Testis (tissue), 2 donors: ENCODE measurements at regions not wholly inside any gene's neighbourhood (a gene's known extent, or its start where the extent isn't known, plus 50 kb on each side); places are given as distances from the start of the nearest gene placed in this dataset.

Experiments
- DNase-seq: peaks from one replicate; pipeline ENCODE4 v3.0.0-alpha.2; 2019
- H3K27ac ChIP-seq, 2 donors: fragments of 200-600 bp; sonication (generic); one replicate each; pipeline ENCODE4 v1.5.1; 2019
- H3K27me3 ChIP-seq: fragments of 200-600 bp; sonication (generic); one replicate; pipeline ENCODE4 v1.5.1; 2019
- H3K36me3 ChIP-seq: fragments of 200-600 bp; sonication (generic); one replicate; pipeline ENCODE4 v1.5.1; 2017; ENCODE audit warnings: low read depth; ENCODE audit errors: missing control alignments
- H3K4me1 ChIP-seq: fragments of 200-600 bp; sonication (generic); one replicate; pipeline ENCODE4 v1.5.1; 2019
- H3K4me3 ChIP-seq, 2 donors: fragments of 200-600 bp; sonication (generic); one replicate each; pipeline ENCODE4 v1.5.1; 2017 to 2019
- H3K9me3 ChIP-seq: fragments of 200-600 bp; sonication (generic); one replicate; pipeline ENCODE4 v1.5.1; 2017
- POLR2A ChIP-seq: fragments of 450-650 bp; IDR thresholded peaks from one replicate; pipeline ENCODE4 v1.6.1; 2017; ENCODE audit warnings: antibody characterized with exemption, mild to moderate bottlenecking, moderate library complexity
- WGBS, 2 donors: methylation state at CpG; one replicate each; pipeline ENCODE4 v1.1.5; 2018; 5-methylcytosine and 5-hydroxymethylcytosine counted together
- intact Hi-C: fragments of 100-400 bp; cut with DNase I; formaldehyde crosslinking; loops from one replicate; pipeline ENCODE4 v1.15.1; 2023; ENCODE audit warnings: low total_unique reads
- TF ChIP-seq, protein P1 (sequence below), 3 experiments: fragments of 450-650 bp in 2 of 3; fragments of 200-600 bp in 1 of 3; sonication (generic) in 1 of 3; IDR thresholded peaks; one replicate each; pipeline ENCODE4 v1.5.1; 2016 to 2019; ENCODE audit warnings: antibody characterized with exemption in 3 of 3, mild to moderate bottlenecking in 2 of 3, moderate library complexity in 1 of 3

DNA sequence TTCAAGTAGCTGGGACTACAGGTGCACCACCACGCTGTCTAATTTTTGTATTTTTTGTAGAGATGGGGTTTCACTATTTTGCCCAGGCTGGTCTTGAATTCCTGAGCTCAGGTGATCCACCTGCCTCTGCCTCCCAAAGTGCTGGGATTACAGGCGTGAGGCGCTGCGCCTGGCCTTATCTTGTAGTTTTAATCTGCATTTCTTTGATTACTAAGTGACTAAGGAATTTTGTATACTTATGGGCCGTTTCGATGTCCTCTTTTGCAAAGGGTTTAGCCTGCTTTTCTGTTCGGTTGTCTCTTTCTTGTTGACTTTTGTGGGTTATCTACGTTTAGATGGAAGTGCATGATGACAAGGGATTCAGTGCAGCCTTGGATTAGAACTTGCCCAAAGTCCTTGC lies 500.6 kb downstream of the QKI start:
- Histone ChIP-seq H3K4me1 (no peaks in the 10 kb centered on the region), H3K9me3 (no peaks in the 10 kb centered on the region), H3K4me3 (no peak overlapping the region), H3K27ac (no peak overlapping the region), H3K36me3 (no peaks in the 10 kb centered on the region), H3K27me3 (no peaks in the 10 kb centered on the region)
- intact Hi-C loops, result no loop called here
- WGBS, 2 donors, result 94 to 96% methylated on average over 8 of the region's 8 CpGs
- TF ChIP-seq POLR2A, result no peak
- TF ChIP-seq, protein P1, sequence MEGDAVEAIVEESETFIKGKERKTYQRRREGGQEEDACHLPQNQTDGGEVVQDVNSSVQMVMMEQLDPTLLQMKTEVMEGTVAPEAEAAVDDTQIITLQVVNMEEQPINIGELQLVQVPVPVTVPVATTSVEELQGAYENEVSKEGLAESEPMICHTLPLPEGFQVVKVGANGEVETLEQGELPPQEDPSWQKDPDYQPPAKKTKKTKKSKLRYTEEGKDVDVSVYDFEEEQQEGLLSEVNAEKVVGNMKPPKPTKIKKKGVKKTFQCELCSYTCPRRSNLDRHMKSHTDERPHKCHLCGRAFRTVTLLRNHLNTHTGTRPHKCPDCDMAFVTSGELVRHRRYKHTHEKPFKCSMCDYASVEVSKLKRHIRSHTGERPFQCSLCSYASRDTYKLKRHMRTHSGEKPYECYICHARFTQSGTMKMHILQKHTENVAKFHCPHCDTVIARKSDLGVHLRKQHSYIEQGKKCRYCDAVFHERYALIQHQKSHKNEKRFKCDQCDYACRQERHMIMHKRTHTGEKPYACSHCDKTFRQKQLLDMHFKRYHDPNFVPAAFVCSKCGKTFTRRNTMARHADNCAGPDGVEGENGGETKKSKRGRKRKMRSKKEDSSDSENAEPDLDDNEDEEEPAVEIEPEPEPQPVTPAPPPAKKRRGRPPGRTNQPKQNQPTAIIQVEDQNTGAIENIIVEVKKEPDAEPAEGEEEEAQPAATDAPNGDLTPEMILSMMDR (IDR thresholded peaks at IDR 0.05), result no peak
- DNase-seq, result no peak

DNA sequence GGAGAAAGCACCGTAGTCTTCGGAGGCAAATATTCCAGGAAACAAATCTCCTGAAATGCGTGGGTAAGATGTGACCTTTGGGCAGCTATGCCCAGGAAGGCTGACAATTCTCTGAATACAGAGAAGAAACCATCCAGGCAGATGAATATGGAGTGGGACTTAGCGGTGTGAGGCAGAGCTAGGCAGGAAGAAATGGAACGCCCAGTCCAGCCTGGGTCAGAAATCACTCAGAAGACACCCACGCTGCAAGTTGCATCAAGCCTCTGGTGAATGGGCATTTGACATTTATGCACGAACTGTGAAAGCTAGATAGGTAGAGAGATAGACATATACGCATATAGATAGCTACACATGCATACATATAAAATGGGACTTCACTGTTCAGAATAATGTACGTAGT lies 498.5 kb downstream of the QKI start:
- WGBS, 2 donors, result 79 to 91% methylated on average over 9 of the region's 9 CpGs
- no peak overlapping the region for H3K4me3 ChIP-seq
- intact Hi-C loops, result no loop called here

DNA sequence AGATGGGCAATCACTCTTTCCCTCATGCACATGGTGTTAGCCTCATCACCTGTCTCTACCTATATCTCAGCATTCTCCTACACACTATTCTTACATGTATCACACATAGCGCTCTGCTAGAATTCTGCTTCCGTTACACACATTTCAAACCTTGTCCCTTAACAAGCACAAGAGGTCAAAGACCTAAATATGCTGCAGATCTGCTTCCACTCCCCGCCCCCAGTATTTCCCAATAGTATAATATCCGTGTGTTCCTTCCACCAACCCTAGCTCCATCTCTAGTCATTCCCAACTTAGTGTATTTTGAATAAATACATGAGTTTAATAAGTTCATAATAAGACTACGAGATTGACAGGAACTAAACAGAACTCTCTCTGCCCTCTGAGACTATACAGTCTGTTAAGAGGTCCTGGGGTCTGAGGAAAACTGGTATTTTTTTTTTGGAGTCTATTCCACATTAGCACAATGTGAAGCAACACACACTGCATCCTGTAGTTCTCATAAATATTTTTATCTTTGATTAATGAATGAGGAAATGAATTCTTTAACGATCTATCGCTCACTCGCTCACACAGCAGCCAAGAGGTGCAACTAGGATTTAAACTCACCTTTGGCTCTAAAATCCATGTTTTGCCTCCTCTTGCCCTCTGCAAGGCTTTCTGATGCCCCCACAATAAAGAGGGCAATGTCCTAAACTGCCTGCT lies 491.6 kb downstream of the QKI start:
- no peaks in the 10 kb centered on the region for H3K4me1 ChIP-seq
- no peaks in the 10 kb centered on the region for H3K9me3 ChIP-seq
- intact Hi-C loops, result no loop called here
- H3K36me3 ChIP-seq, result no peaks in the 10 kb centered on the region
- no peak overlapping the region for H3K27ac ChIP-seq
- WGBS, 2 donors, result 95 to 96% methylated on average over 8 of the region's 8 CpGs
- no peaks in the 10 kb centered on the region for H3K27me3 ChIP-seq
- no peak for DNase-seq
- TF ChIP-seq, protein P1 (IDR thresholded peaks at IDR 0.05), result no peak
- no peak for TF ChIP-seq POLR2A
- H3K4me3 ChIP-seq, result no peak overlapping the region

More for the DNA sequence above, 498.5 kb downstream of the QKI start:
- no peak for TF ChIP-seq POLR2A
- TF ChIP-seq, protein P1 (IDR thresholded peaks at IDR 0.05), result no peak
- H3K36me3 ChIP-seq, result no peaks in the 10 kb centered on the region
- no peak for DNase-seq
- H3K27me3 ChIP-seq, result no peaks in the 10 kb centered on the region
- H3K4me1 ChIP-seq, result no peaks in the 10 kb centered on the region
- H3K27ac ChIP-seq, result no peak overlapping the region
- H3K9me3 ChIP-seq, result no peaks in the 10 kb centered on the region

DNA sequence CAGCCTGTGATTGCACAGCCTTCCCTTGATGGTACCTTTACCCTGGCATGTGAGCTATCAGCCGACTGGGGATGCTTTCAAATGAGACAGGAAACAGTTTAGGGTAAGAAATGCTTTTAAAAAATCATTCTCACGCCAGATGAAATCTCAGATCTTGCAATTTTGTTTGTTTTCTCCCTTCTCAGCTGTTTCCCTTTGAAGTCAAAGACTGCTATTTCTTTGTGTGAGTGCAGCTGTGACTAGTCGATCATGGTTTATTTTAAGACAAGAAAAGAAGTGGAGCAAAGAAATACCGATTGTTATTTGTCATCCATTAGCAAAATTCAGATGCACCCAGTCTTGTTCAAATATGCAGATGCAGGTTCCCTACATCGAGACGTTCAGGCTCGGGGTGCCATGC lies 489.7 kb downstream of the QKI start:
- H3K4me3 ChIP-seq, result no peak overlapping the region
- intact Hi-C loops, result no loop called here
- H3K36me3 ChIP-seq, result no peaks in the 10 kb centered on the region
- TF ChIP-seq, protein P1 (IDR thresholded peaks at IDR 0.05), result no peak
- no peak for TF ChIP-seq POLR2A
- WGBS, 2 donors, result 64 to 66% methylated on average over 7 of the region's 7 CpGs
- no peaks in the 10 kb centered on the region for H3K4me1 ChIP-seq
- no peak for DNase-seq
- H3K27ac ChIP-seq, result no peak overlapping the region
- H3K27me3 ChIP-seq, result no peaks in the 10 kb centered on the region
- H3K9me3 ChIP-seq, result no peaks in the 10 kb centered on the region

DNA sequence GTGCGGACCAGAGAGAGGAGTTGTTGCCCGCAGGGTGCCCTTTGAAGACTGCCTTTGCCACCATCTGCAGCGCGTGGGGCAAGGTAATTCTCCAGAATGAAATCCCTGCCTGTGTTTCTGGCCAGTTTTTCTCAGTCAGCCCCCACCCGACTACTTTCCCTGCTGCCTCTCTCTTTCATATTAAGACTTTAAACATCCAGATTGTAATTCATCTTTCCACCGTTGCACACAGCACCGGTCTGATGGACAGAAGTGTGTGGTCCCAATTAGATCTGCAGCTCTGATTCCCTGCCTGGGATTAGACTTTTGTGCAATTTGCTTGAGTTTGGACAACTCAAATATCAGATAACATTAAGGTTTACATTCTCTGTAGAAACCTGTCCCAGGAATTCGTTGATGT lies 489.0 kb downstream of the QKI start:
- 86 to 87% methylated on average over 8 of the region's 8 CpGs for WGBS, 2 donors
- intact Hi-C loops, result no loop called here
- no peak overlapping the region for H3K27ac ChIP-seq

More for the DNA sequence above, 489.0 kb downstream of the QKI start:
- Histone ChIP-seq H3K4me1 (no peaks in the 10 kb centered on the region), H3K9me3 (no peaks in the 10 kb centered on the region), H3K36me3 (no peaks in the 10 kb centered on the region), H3K27me3 (no peaks in the 10 kb centered on the region), H3K4me3 (no peak overlapping the region)
- no peak for DNase-seq
- TF ChIP-seq, protein P1 (IDR thresholded peaks at IDR 0.05), result no peak
- TF ChIP-seq POLR2A, result no peak
